Natural killer cell (primary cell): ENCODE measurements at regions not wholly inside any gene's neighbourhood (a gene's known extent, or its start where the extent isn't known, plus 50 kb on each side); places are given as distances from the start of the nearest gene placed in this dataset.

ENCODE experiments used
- ATAC-seq, 3 donors: fragments of 150-1000 bp in 2 of 3; fragments of 200-7000 bp in 1 of 3; cut with Tn5 transposase; 1 replicate in 1 of 3; 2 replicates in 2 of 3; pipeline ENCODE4 v1.10.0; 2021; ENCODE audit warnings: mild to moderate bottlenecking in 2 of 3, moderate library complexity in 2 of 3
- DNase-seq, 2 donors: peaks; one replicate each; pipeline versions ENCODE4 v3.0.0 to v3.0.0-alpha.2; 2013 to 2021; ENCODE audit warnings: mixed read lengths in 1 of 2
- H3K27ac ChIP-seq: one replicate; pipeline ENCODE4 v1.5.1; 2013; ENCODE audit warnings: mild to moderate bottlenecking, low read length
- H3K27me3 ChIP-seq: one replicate; pipeline ENCODE4 v1.6.1; 2013; ENCODE audit warnings: low read length; ENCODE audit not compliant: control insufficient read depth, insufficient read depth
- H3K36me3 ChIP-seq: one replicate; pipeline ENCODE4 v1.6.1; 2013; ENCODE audit warnings: low read length; ENCODE audit not compliant: control insufficient read depth, insufficient read depth
- H3K4me1 ChIP-seq: one replicate; pipeline ENCODE4 v1.6.1; 2013; ENCODE audit warnings: low read length; ENCODE audit not compliant: control insufficient read depth, insufficient read depth
- H3K4me3 ChIP-seq: one replicate; pipeline ENCODE4 v1.5.1; 2013; ENCODE audit warnings: low read length
- H3K9me3 ChIP-seq: one replicate; pipeline ENCODE4 v1.6.1; 2013; ENCODE audit warnings: low read length; ENCODE audit not compliant: control insufficient read depth, insufficient read depth
- H3K27ac Mint-ChIP-seq, 2 donors: one replicate each; pipeline ENCODE4 v1.8.0; 2022; ENCODE audit warnings: mild to moderate bottlenecking in 2 of 2, mixed read lengths in 2 of 2, moderate library complexity in 1 of 2
- H3K27me3 Mint-ChIP-seq, 2 donors: one replicate each; pipeline ENCODE4 v1.8.0; 2022; ENCODE audit warnings: low read depth in 2 of 2, mixed read lengths in 2 of 2
- H3K36me3 Mint-ChIP-seq: one replicate; pipeline ENCODE4 v1.8.0; 2022; ENCODE audit warnings: mixed read lengths
- H3K4me1 Mint-ChIP-seq, 2 donors: one replicate each; pipeline ENCODE4 v1.8.0; 2022; ENCODE audit warnings: mixed read lengths in 2 of 2
- H3K4me3 Mint-ChIP-seq: one replicate; pipeline ENCODE4 v1.8.0; 2022; ENCODE audit warnings: mild to moderate bottlenecking, moderate library complexity, mixed read lengths
- H3K9me3 Mint-ChIP-seq, 2 donors: one replicate each; pipeline ENCODE4 v1.8.0; 2022; ENCODE audit warnings: mixed read lengths in 2 of 2
- WGBS: methylation state at CpG from one replicate; pipeline ENCODE4 v1.1.7; 2013; ENCODE audit warnings: missing lambda C conversion rate; ENCODE audit not compliant: insufficient coverage; 5-methylcytosine and 5-hydroxymethylcytosine counted together
- intact Hi-C: fragments of 100-400 bp; cut with micrococcal nuclease; formaldehyde crosslinking; loops from one replicate; pipeline ENCODE4 v1.14.2; 2022
- TF ChIP-seq, protein P1 (sequence below): fragments of 200-600 bp; IDR thresholded peaks from one replicate; pipeline ENCODE4 v1.8.0; 2022; ENCODE audit warnings: antibody characterized with exemption

DNA sequence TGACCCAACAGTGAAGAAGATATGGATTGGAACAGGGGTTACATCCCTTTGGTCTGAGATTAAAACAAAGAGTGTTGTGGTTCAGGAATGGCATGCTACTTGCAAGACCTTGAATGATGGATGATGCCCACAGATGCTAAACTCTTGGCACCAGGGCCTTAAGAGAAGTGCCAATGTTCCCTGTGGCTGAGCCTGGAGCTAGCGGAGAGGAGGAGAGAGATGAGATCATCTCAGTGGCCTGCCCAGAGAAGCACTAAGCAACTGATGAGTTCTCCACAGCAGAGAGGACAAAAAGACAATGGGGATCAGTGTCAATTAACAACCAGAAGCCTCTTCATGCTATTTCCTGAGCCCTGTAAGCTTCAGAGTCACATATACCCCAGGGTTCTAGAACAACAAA lies 97.8 kb downstream of the ELAPOR2 start:
- no peaks in the 10 kb centered on the region for H3K4me1 ChIP-seq
- no peaks in the 10 kb centered on the region for H3K9me3 ChIP-seq
- intact Hi-C loops = no loop called here
- Mint-ChIP-seq H3K9me3 (no peaks in the 10 kb centered on the region), H3K4me3 (no peak overlapping the region), H3K4me1 (no peaks in the 10 kb centered on the region), H3K27ac (no peak overlapping the region), H3K27me3 (peaks cover 0 to 3% of the 10 kb centered on the region in 2 donors), H3K36me3 (no peaks in the 10 kb centered on the region)
- no peaks in the 10 kb centered on the region for H3K36me3 ChIP-seq
- TF ChIP-seq, protein P1, sequence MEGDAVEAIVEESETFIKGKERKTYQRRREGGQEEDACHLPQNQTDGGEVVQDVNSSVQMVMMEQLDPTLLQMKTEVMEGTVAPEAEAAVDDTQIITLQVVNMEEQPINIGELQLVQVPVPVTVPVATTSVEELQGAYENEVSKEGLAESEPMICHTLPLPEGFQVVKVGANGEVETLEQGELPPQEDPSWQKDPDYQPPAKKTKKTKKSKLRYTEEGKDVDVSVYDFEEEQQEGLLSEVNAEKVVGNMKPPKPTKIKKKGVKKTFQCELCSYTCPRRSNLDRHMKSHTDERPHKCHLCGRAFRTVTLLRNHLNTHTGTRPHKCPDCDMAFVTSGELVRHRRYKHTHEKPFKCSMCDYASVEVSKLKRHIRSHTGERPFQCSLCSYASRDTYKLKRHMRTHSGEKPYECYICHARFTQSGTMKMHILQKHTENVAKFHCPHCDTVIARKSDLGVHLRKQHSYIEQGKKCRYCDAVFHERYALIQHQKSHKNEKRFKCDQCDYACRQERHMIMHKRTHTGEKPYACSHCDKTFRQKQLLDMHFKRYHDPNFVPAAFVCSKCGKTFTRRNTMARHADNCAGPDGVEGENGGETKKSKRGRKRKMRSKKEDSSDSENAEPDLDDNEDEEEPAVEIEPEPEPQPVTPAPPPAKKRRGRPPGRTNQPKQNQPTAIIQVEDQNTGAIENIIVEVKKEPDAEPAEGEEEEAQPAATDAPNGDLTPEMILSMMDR = no peak
- no peaks in the 10 kb centered on the region for H3K27me3 ChIP-seq
- WGBS = 90% methylated on average over 1 of the region's 1 CpG
- ATAC-seq = no peak
- no peak for DNase-seq
- no peak overlapping the region for H3K4me3 ChIP-seq
- no peak overlapping the region for H3K27ac ChIP-seq

DNA sequence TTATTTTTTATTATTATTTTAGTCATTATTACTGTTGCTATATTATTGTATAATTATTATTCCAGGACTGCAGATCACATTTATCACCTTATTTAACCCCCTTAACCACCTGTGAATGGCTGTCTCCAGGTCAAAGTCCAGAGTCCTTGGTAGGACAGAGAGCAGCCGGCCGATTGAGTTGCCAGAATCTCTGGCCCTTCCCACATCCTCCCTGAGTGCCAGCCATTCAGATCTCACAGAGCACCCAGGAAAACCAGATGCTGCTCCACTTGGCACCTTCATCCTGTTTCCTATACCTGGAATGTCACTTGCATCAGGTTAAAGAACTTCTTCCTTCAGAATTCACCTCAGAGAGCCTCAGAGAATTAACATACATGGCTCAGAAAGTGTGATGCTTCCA lies 101.1 kb downstream of the ELAPOR2 start:
- Mint-ChIP-seq H3K27ac (no peak overlapping the region), H3K4me1 (no peaks in the 10 kb centered on the region), H3K9me3 (no peaks in the 10 kb centered on the region), H3K36me3 (no peaks in the 10 kb centered on the region), H3K4me3 (no peak overlapping the region), H3K27me3 (peaks cover 0 to 3% of the 10 kb centered on the region in 2 donors)
- Histone ChIP-seq H3K4me1 (no peaks in the 10 kb centered on the region), H3K27ac (no peak overlapping the region), H3K4me3 (no peak overlapping the region), H3K9me3 (no peaks in the 10 kb centered on the region), H3K27me3 (no peaks in the 10 kb centered on the region), H3K36me3 (no peaks in the 10 kb centered on the region)
- TF ChIP-seq, protein P1 = no peak
- intact Hi-C loops = no loop called here
- DNase-seq = no peak
- 85% methylated on average over 2 of the region's 2 CpGs for WGBS
- no peak for ATAC-seq

DNA sequence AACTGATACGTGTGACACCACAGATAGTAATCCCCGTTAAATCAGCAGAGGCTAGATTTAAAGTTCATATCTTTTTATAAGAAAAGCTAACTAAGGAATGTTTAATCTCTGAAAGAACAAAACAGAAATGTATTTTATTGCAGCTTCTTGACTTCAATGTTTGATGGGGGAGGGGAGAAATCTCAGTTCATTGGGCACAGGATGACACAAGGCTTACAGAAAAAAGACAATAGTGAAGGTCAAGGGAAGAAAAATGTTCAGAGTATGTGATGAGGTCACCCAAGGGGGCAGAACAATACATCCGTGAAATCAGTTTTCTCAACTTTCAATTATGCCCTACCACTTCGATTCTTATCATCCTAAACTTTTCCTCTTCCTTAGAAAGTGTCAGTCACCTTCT lies 102.9 kb downstream of the ELAPOR2 start:
- TF ChIP-seq, protein P1 = no peak
- no peaks in the 10 kb centered on the region for H3K4me1 Mint-ChIP-seq
- no peak overlapping the region for H3K4me3 ChIP-seq
- no peaks in the 10 kb centered on the region for H3K9me3 Mint-ChIP-seq
- H3K27me3 Mint-ChIP-seq = peaks cover 0 to 3% of the 10 kb centered on the region in 2 donors
- H3K27ac Mint-ChIP-seq = no peak overlapping the region
- ATAC-seq (no peak), DNase-seq (no peak)
- H3K36me3 Mint-ChIP-seq = no peaks in the 10 kb centered on the region
- H3K27me3 ChIP-seq = no peaks in the 10 kb centered on the region
- no peaks in the 10 kb centered on the region for H3K36me3 ChIP-seq
- intact Hi-C loops = no loop called here
- no peak overlapping the region for H3K4me3 Mint-ChIP-seq
- no peaks in the 10 kb centered on the region for H3K4me1 ChIP-seq
- 90% methylated on average over 4 of the region's 4 CpGs for WGBS
- H3K9me3 ChIP-seq = no peaks in the 10 kb centered on the region
- H3K27ac ChIP-seq = no peak overlapping the region

DNA sequence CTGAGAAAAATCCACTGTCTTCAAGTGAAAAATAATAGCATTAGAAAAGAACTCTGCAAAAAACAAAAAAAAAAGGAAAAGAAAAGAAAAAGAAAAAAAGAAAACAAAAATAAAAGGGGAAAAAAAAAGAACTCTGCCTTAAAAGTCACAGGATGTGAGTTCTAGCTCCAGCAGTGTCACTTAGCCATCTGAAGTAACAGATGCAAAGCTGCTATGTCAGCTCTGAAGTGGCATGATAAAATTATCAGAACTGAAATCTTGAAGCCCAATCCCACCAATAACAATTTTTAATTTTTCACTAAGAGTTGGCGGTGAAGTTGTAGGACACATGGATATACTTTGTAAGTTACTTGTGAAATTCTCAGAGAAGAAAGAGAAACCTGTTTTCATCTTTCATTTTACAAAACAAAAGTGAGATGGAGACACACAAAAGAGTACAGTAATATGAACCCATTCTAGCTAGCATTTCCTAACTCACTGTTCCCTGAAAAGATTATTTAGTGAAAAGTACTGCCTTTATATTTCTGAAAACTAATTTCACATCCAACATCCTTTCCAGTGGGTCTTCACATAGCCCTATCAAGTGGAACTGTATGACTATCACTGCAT lies 103.5 kb downstream of the ELAPOR2 start:
- no peak overlapping the region for H3K4me3 Mint-ChIP-seq
- no CpG with 5 or more reads among the region's 1 CpG for WGBS
- no peaks in the 10 kb centered on the region for H3K4me1 Mint-ChIP-seq
- no peaks in the 10 kb centered on the region for H3K27me3 ChIP-seq
- H3K4me3 ChIP-seq = no peak overlapping the region
- intact Hi-C loops = no loop called here
- H3K27ac Mint-ChIP-seq = no peak overlapping the region
- ATAC-seq (no peak), DNase-seq (no peak)
- no peaks in the 10 kb centered on the region for H3K4me1 ChIP-seq
- no peaks in the 10 kb centered on the region for H3K36me3 ChIP-seq
- no peaks in the 10 kb centered on the region for H3K36me3 Mint-ChIP-seq
- H3K9me3 ChIP-seq = no peaks in the 10 kb centered on the region
- no peak overlapping the region for H3K27ac ChIP-seq
- H3K27me3 Mint-ChIP-seq = peaks cover 0 to 3% of the 10 kb centered on the region in 2 donors
- TF ChIP-seq, protein P1 = no peak
- H3K9me3 Mint-ChIP-seq = no peaks in the 10 kb centered on the region
